CD4-positive, alpha-beta T cell (primary cell): ENCODE measurements at regions not wholly inside any gene's neighbourhood (a gene's known extent, or its start where the extent isn't known, plus 50 kb on each side); places are given as distances from the start of the nearest gene placed in this dataset.
"Not testable (repeated sequence)": the region's sequence is repeated elsewhere in the genome, so short reads cannot be mapped to it uniquely, and the experiment has no call there.

Experiments used
- ATAC-seq: fragments of 200-7000 bp; cut with Tn5 transposase; one replicate; pipeline ENCODE4 v1.10.0; 2022; ENCODE audit warnings: mild to moderate bottlenecking; ENCODE audit not compliant: poor library complexity
- CTCF ChIA-PET: fragments of 350-600 bp; sonication (Branson Sonifier 250); formaldehyde crosslinking; loops from one replicate; lab custom pipeline; 2021; ENCODE audit warnings: antibody characterized with exemption, inconsistent platforms; lab: Charles Lee
- POLR2A ChIA-PET: fragments of 350-600 bp; sonication (Branson Sonifier 250); formaldehyde crosslinking; loops from one replicate; lab custom pipeline; 2021; ENCODE audit warnings: antibody characterized with exemption, inconsistent platforms; lab: Charles Lee
- DNase-seq, 14 experiments: peaks; one replicate each; pipeline ENCODE4 v3.0.0-alpha.2; 2013 to 2020; ENCODE audit warnings: mixed read lengths in 2 of 14
- H3K27ac ChIP-seq, 2 donors: one replicate each; pipeline versions ENCODE4 v1.5.1 to v1.7.0; 2013; ENCODE audit warnings: low read length in 2 of 2, low read depth in 1 of 2, mild to moderate bottlenecking in 1 of 2
- H3K27me3 ChIP-seq, 2 experiments: 1 replicate in 1 of 2; 2 replicates in 1 of 2; pipeline versions ENCODE4 v1.6.1 to v1.7.0; 2013; ENCODE audit warnings: low read length in 2 of 2, control low read depth in 1 of 2, mild to moderate bottlenecking in 1 of 2, moderate library complexity in 1 of 2; ENCODE audit not compliant: insufficient read depth in 2 of 2, control insufficient read depth in 1 of 2
- H3K36me3 ChIP-seq: one replicate; pipeline ENCODE4 v1.6.1; 2013; ENCODE audit warnings: low read length, control low read depth; ENCODE audit not compliant: insufficient read depth
- H3K4me1 ChIP-seq: one replicate; pipeline ENCODE4 v1.6.1; 2013; ENCODE audit warnings: low read length, control low read depth; ENCODE audit not compliant: insufficient read depth
- H3K4me3 ChIP-seq: one replicate; pipeline ENCODE4 v1.5.1; 2013; ENCODE audit warnings: mild to moderate bottlenecking, low read length, moderate library complexity
- H3K9me3 ChIP-seq, 2 experiments: 1 replicate in 1 of 2; 2 replicates in 1 of 2; pipeline versions ENCODE4 v1.6.1 to v1.7.0; 2013; ENCODE audit warnings: low read length in 2 of 2, mild to moderate bottlenecking in 2 of 2, control low read depth in 1 of 2, moderate library complexity in 1 of 2; ENCODE audit not compliant: control insufficient read depth in 1 of 2, insufficient read depth in 1 of 2
- H3K27ac Mint-ChIP-seq: one replicate; pipeline ENCODE4 v1.8.0; 2020; ENCODE audit warnings: mixed read lengths
- H3K27me3 Mint-ChIP-seq: one replicate; pipeline ENCODE4 v1.8.0; 2021; ENCODE audit warnings: mixed read lengths
- H3K36me3 Mint-ChIP-seq: one replicate; pipeline ENCODE4 v1.8.0; 2021; ENCODE audit warnings: low read depth, mixed read lengths
- H3K4me1 Mint-ChIP-seq: one replicate; pipeline ENCODE4 v1.8.0; 2021; ENCODE audit warnings: low read depth, mixed read lengths
- H3K4me3 Mint-ChIP-seq: one replicate; pipeline ENCODE4 v1.8.0; 2020; ENCODE audit warnings: mild to moderate bottlenecking, mixed read lengths
- H3K9me3 Mint-ChIP-seq: one replicate; pipeline ENCODE4 v1.8.0; 2020; ENCODE audit warnings: mixed read lengths
- intact Hi-C, 2 experiments: fragments of 100-400 bp; cut with DNase I in 1 of 2; cut with micrococcal nuclease in 1 of 2; formaldehyde crosslinking; loops; one replicate each; pipeline versions ENCODE4 v1.15.1 to v1.9.0; 2023 to 2025; cut with DNase I, micrococcal nuclease
- TF ChIP-seq, protein P1 (sequence below): fragments of 200-600 bp; IDR thresholded peaks from one replicate; pipeline ENCODE4 v1.8.0; 2022; ENCODE audit warnings: antibody characterized with exemption, mild to moderate bottlenecking

DNA sequence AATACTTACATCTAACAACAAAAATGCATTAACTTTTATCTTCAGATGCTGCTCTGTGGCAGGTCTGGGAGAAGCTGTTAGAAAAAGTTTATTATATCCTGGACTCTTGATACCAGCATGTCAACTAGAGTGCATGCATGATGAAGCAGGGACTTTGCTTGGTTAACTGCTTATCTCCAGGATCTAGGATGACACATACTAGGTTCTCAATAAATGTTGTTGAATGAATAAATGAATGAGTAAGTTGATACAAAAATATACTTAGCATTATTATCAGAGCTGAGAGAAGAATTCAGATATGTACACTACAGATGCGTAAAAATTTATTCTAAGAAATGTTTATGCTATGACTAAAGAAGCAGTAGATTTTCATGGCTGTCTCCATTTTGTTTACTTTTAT is 304.3 kb downstream of the LTN1 start:
- Histone ChIP-seq H3K27me3 (no peaks in the 10 kb centered on the region), H3K36me3 (no peaks in the 10 kb centered on the region), H3K4me3 (no peak overlapping the region), H3K27ac (no peak overlapping the region), H3K9me3 (no peaks in the 10 kb centered on the region), H3K4me1 (no peaks in the 10 kb centered on the region)
- Mint-ChIP-seq H3K4me3 (no peak overlapping the region), H3K36me3 (peaks cover 6% of the 10 kb centered on the region), H3K4me1 (no peaks in the 10 kb centered on the region), H3K27me3 (no peaks in the 10 kb centered on the region), H3K9me3 (peaks cover 3% of the 10 kb centered on the region), H3K27ac (no peak overlapping the region)
- TF ChIP-seq, protein P1, sequence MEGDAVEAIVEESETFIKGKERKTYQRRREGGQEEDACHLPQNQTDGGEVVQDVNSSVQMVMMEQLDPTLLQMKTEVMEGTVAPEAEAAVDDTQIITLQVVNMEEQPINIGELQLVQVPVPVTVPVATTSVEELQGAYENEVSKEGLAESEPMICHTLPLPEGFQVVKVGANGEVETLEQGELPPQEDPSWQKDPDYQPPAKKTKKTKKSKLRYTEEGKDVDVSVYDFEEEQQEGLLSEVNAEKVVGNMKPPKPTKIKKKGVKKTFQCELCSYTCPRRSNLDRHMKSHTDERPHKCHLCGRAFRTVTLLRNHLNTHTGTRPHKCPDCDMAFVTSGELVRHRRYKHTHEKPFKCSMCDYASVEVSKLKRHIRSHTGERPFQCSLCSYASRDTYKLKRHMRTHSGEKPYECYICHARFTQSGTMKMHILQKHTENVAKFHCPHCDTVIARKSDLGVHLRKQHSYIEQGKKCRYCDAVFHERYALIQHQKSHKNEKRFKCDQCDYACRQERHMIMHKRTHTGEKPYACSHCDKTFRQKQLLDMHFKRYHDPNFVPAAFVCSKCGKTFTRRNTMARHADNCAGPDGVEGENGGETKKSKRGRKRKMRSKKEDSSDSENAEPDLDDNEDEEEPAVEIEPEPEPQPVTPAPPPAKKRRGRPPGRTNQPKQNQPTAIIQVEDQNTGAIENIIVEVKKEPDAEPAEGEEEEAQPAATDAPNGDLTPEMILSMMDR, result no peak
- intact Hi-C loops, result no loop called here
- ATAC-seq, result no peak
- ChIA-PET CTCF (interaction anchor here (0.6 kb wide), 1 partner anchor 553 kb away, joined by 3 read pairs; no protein-coding TSS in a partner anchor), POLR2A (no interaction called here)
- DNase-seq, result no peak

DNA sequence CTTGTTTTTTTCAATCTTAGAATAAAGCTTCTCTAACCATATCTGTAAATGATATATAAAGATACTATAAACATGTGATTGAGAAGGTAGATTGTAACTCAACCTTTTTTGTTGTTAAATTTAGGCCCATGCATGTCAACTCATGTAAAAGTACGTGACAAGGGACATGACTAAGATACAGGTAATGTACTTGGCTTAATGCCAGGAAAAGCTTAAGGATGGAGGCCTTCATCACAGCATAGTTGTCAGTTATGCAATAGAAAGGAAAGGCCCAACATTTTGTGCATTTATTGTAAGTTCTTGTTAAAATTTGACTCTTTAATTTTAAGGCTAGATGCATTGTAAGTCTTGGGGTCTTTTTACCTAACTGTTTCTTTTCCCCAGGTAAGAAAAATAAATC is 305.1 kb downstream of the LTN1 start:
- Histone ChIP-seq H3K36me3 (no peaks in the 10 kb centered on the region), H3K4me1 (no peaks in the 10 kb centered on the region), H3K9me3 (no peaks in the 10 kb centered on the region), H3K4me3 (no peak overlapping the region), H3K27ac (no peak overlapping the region), H3K27me3 (no peaks in the 10 kb centered on the region)
- Mint-ChIP-seq H3K27me3 (no peaks in the 10 kb centered on the region), H3K4me1 (no peaks in the 10 kb centered on the region), H3K36me3 (peaks cover 6% of the 10 kb centered on the region), H3K27ac (no peak overlapping the region), H3K4me3 (no peak overlapping the region), H3K9me3 (peaks cover 3% of the 10 kb centered on the region)
- TF ChIP-seq, protein P1, result no peak
- intact Hi-C loops, result no loop called here
- ChIA-PET POLR2A (no interaction called here), CTCF (no interaction called here)
- ATAC-seq (no peak), DNase-seq (no peak)

DNA sequence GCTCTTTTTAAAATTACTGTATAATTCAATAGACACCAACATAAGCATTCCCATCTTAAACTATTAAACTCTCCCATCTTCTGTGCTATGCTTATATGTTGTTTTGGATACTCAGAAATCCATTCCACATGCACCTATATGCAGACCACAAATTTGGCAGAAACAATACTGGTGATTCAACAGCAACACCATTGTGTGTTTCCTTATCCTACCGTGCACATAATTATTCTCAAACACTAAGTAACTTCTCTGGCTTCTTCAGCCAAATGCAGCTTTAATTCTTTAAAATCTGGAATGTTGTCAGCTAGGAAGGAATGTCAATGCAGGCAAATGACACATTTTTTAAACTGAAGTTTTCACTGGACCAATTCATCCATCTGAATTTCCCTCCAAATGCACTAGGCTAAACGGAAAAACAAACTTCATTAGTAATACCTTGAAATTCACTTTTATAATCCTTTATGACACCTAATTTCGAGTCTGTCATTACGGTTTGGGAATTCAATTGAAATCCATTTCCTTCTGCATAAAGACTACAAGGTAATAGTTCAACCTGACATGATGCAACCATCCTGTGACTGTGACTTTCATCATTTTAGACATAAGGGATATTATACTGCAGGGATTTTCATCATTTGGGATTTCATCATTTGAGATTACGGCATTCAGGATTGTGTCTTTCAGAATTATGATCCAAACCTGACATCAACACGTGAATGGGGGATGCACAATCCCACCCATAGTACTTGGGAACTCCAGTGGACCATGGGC is 308.5 kb downstream of the LTN1 start:
- CTCF ChIA-PET, result no interaction called here
- intact Hi-C loops, result no loop called here
- no peak overlapping the region for H3K27ac Mint-ChIP-seq

DNA sequence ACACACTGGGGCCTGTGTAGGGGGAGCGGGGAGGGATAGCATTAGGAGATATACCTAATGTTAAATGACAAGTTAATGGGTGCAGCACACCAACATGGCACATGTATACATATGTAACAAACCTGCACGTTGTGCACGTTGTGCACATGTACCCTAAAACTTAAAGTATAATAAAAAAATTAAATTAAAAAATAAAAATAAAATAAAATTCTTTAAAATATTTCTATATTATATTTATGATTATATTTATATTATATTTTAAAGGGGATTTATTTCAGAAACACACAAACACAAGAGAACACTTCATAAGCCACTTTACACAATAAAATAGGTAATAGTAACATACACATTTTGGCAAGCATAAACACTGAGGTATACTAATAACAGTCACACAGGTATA is 309.8 kb downstream of the LTN1 start:
- H3K27me3 ChIP-seq, H3K4me3 Mint-ChIP-seq, H3K9me3 Mint-ChIP-seq, H3K9me3 ChIP-seq, H3K4me1 ChIP-seq, DNase-seq, H3K27me3 Mint-ChIP-seq, H3K4me3 ChIP-seq, POLR2A ChIA-PET, intact Hi-C loops, ATAC-seq, H3K4me1 Mint-ChIP-seq, CTCF ChIA-PET, H3K36me3 ChIP-seq, H3K27ac Mint-ChIP-seq, H3K27ac ChIP-seq: not testable (repeated sequence)
- H3K36me3 Mint-ChIP-seq, result peaks cover 16% of the 10 kb centered on the region

More for the DNA sequence above, 308.5 kb downstream of the LTN1 start:
- Histone ChIP-seq H3K27ac (no peak overlapping the region), H3K4me3 (no peak overlapping the region), H3K36me3 (no peaks in the 10 kb centered on the region), H3K27me3 (no peaks in the 10 kb centered on the region), H3K4me1 (no peaks in the 10 kb centered on the region), H3K9me3 (no peaks in the 10 kb centered on the region)
- ATAC-seq, result no peak
- Mint-ChIP-seq H3K9me3 (peaks cover 3% of the 10 kb centered on the region), H3K4me3 (no peak overlapping the region), H3K4me1 (no peaks in the 10 kb centered on the region), H3K36me3 (peaks cover 11% of the 10 kb centered on the region), H3K27me3 (no peaks in the 10 kb centered on the region)
- TF ChIP-seq, protein P1, result no peak
- POLR2A ChIA-PET, result no interaction called here
- DNase-seq, result no peak

DNA sequence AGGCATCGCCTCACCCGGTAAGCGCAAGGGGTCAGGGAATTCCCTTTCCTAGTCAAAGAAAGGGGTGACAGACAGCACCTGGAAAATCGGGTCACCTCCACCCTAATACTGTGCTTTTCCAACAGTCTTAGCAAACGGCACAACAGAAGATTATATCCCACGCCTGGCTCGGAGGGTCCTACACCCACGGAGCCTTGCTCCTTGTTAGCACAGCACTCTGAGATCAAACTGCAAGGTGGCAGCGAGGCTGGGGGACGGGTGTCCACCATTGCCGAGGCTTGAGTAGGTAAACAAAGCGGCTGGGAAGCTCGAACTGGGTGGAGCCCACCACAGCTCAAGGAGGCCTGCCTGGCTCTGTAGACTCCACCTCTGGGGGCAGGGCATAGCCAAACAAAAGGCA is 315.6 kb downstream of the LTN1 start:
- H3K27me3 ChIP-seq, H3K27me3 Mint-ChIP-seq, intact Hi-C loops, CTCF ChIA-PET, H3K4me3 Mint-ChIP-seq, DNase-seq, ATAC-seq, H3K9me3 ChIP-seq, H3K4me1 ChIP-seq, H3K27ac Mint-ChIP-seq, H3K9me3 Mint-ChIP-seq, POLR2A ChIA-PET, H3K4me1 Mint-ChIP-seq, H3K36me3 ChIP-seq, H3K27ac ChIP-seq, H3K4me3 ChIP-seq: not testable (repeated sequence)
- peaks cover 27% of the 10 kb centered on the region for H3K36me3 Mint-ChIP-seq
